ELR (cell line): ENCODE measurements at regions not wholly inside any gene's neighbourhood (a gene's known extent, or its start where the extent isn't known, plus 50 kb on each side); places are given as distances from the start of the nearest gene placed in this dataset.
A peak's percentile ranks its signal among the peaks of the same experiment; 100 is the strongest.
"Not testable (repeated sequence)": the region's sequence is repeated elsewhere in the genome, so short reads cannot be mapped to it uniquely, and the experiment has no call there.

Source experiments
- DNase-seq: peaks from one replicate; pipeline ENCODE4 v3.0.0-alpha.2; 2015; ENCODE audit warnings: low read depth

DNA sequence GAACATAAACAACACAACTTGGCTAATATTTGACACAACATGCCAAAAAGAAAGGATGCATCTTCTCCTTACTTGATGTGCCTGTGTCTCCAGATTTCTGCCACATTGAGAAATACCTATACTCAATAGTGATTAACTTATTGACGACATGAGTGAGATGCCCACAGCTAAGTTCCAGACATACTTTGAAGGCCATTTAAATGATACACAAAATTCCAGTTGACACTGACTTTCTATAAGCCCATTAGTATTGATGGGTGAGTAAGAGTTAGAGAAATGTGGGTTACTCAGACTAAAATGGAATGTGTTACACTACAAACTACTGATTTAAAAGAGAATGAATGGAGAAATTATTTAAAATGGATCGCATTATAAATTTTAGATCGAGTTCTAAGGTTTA, 838.2 kb upstream of the MGAT4C start:
- DNase-seq, result peak; percentile 63

DNA sequence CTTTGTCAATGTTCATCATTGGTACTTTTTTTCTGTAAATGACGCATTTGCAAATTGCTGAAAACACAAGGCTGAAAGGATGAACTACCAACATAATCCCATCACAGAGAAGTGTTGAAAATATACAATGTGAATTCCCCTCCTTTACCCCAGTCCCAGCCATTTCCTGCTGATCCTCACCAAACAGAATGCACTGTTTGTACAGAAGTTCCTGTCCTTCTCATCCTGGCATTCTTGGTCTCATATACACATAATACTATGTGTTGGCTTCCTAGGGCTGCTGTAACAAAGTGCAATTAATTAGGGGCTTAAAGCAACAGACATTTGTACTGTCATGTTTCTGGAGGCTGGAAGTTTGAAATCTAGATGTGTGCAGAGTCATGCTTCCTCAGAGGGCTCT, 836.2 kb upstream of the MGAT4C start:
- DNase-seq, result no peak

DNA sequence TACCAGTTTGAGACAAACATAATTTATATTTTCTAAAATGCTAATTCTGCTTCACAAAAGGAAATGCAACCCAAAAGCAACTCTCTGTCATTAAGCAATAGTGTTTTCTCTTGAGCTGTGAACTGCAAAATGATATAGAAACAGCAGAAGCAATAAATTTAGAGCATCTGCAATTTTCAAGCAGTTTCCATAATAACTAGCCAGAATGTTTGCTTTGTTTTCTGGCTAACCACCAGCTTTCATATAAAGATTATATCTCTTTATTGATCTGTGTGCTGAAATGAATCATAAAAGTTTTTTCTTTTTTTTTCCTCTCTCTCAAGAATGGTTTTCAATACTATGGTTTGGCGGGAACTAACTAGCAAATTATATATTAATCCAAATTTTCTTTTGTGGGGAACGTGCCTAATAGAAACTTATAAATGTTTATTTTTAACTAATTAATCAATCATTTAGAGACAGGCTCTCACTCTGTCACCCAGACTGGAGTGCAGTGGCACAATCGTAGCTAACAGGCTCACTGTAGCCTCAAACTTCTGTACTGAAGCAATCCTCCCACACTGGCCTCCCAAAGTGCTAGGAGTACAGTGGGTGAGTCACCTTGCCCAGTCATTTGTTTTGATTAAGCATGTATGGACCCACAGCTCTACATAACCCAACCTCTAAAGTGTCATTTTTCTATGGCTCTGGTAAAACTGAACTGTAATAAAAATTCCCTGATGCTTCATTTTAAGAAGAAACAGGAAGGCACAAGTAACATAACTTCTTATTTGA, 830.1 kb upstream of the MGAT4C start:
- peak; percentile 55 for DNase-seq

DNA sequence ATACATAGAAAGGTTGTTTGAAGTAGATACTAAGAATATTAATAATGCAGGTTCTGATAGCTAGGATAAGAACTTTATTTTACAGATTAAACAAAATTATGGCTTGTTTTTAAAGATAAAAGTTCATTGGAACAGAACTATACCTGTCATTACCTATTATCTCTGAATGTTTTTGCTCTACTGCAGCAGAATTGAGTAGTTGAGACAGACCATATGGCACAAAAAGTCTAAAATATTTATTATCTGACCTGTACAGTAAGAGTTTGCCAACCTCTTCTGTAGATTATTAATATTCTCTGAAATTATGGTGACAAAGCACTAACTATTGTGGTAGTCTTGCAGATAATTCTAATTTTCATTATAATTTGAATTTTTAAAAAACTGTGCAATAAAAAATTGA, 829.1 kb upstream of the MGAT4C start:
- no peak for DNase-seq

DNA sequence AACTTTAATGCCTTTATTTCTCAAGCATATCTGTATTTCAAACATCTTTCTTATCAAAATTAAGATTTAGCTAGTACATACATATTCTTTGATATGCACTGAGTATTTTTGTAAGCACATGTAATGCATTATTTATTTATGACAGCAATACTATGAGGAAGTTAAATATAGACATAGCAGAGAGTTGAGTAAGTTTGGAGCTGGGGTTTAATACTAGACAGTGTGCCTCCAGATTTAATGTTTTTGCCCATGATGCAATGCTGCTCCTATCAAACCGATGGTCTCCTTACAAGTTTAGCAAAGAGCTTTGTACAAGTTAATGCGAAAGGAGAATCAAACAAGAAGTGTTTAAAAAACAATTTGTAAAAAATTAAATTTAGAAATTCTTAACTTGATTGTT, 826.6 kb upstream of the MGAT4C start:
- no peak for DNase-seq

DNA sequence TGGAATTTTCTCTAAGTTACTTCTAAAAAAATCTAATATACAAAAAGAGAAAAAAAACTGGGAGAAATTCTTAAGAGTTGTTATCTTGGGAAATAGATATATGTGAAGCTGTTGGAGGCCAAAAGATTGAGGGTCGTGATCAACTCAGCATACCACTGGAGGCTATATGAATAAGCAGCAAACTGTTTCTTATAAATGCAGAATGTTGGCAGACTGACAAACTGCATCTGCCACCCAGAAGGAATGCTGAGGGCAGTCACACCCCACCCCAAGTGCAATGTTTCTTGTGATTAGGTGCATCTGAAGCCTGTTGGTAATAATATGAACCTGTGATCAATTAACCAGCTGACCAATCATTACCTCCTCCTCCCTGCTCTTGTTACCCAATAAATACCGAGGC, 818.6 kb upstream of the MGAT4C start:
- peak; percentile 9 for DNase-seq

DNA sequence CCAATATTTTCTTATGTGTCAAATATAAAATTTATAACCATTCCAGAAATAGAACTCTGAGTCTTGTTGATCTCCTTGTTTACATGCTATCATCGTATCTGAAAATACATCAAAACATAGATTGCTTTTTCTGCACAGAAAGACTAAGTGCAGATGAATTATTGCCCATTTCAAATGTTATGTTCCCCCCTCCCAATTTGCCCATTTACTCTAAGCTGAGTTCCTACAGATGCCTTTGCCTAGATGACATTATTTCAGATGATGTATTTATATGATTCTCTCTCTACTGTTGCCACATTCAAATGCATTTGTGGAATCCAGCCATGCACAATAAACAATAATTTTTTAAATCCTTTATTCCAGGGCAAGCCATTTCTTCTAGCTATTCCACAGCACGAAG, 810.1 kb upstream of the MGAT4C start:
- DNase-seq, result no peak

DNA sequence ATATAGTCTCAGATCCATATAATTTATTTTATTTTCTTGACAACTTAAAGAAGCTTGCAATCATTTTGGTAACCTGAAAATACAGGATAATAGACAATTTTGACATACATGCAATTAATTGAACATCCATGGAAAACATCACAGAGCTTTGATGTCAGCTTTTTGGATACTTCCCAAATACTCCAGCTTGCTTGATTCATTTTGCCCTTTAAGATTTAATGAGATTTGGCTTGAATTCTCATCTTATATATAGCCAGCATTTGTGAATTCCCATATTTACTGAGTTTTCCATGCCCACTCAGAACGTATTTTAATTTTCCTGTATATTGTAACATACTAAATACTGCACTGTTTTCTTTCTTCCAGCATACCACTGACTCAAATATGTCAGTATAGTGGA, 803.0 kb upstream of the MGAT4C start:
- no peak for DNase-seq

DNA sequence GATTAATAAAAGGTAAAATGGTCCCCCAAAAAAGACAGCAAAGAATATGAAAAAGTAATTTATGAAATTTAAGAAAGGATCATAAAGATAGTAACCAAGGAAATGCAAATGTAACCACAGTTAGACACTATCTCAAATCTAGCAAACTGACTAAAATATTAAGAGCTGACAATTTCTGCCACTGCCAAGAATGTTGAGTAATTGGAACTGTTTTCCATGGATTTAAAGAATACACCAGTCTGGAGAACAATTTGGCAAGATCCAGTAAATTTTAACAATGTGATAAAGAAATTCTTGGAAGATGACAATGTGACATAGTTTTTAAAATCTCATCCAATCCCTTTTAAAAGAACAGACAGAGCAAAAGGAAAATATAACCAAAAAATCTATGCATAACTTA, 798.0 kb upstream of the MGAT4C start:
- DNase-seq, result no peak

DNA sequence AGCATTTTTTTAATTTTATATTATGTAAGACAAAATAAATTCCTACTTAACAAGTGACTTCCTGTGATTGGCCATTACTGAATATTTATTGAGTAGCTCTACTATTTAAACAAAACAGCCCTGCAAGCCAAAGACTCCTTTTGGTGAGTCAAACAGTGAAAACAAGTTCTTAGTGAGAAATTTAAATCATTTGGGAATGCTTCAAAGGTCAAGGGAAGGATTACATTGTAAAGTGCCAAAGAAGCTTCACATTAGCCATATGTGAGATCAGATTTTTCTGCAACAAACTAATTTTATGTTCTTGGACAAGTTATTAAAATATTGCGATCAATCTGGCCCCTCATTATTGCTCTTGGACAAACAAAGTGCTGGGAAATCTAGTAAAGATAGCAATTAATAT, 795.4 kb upstream of the MGAT4C start:
- DNase-seq, result no peak

DNA sequence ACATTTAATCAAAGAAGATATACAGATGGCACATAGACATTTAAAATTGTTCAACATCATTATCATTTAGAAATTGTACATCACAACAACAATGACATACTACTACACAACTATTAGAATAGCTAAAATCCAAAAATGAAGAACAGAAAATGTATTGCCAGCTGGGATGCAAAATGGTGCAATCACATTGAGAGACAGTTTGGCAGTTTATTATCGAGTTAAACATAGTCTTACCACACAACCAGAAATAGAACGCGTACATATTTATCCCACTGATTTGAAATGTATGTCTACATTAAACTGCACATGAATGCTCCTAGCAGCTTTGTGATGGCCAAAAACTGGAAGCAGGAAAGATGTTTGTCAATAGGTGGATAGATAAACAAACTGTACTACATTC, 791.5 kb upstream of the MGAT4C start:
- DNase-seq, result no peak

DNA sequence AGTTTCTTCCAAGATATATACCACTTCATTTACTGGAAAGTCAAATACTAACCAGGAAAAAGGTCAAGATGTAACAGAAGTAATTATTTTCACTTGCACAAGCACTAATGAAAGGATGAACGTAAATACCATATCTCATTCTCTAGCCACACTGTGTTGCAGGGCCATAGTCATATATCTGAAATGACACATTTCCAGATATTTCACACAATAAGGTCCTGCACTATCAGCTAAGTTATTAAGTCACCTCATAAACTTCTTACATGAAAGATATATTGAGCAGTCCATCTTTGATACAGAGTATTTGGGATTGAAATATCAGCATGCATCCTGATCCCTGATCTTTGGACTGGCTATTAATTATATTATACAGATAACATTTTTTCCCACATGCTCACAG, 783.3 kb upstream of the MGAT4C start:
- no peak for DNase-seq

DNA sequence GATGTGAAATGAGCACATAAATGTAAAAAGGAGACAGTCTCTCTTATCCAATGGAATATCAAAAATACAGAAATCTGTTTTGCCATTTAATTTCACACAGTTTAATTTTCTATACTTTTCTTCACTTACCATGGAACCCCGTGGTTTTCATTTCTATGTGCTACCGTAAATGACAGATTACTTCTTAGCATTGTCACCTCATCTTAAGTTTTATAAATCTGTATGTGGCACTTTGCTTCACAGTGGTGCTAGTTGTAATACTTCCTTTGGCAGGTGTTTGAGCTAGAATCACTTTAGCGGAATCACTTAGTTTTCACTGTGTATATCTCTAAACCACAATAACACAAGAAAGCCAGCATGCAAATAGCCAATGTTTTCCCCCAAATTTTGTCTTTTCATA, 781.9 kb upstream of the MGAT4C start:
- DNase-seq, result no peak

DNA sequence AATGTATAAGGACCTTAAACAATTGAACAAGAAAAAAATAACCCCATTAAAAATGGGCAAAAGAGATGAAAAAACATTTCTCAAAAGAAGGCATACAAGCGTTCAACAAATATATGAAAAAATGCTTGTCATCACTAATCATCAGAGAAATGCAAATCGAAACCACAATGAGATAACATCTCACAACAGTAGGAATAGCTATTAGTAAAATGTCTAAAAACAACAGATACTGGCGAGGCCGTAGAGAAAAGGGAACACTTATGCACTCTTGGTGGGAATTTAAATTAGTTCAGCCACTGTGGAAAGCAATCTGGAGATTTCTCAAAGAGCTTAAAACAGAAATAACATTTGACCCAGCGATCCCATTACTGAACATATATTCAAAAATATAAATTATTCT, 769.8 kb upstream of the MGAT4C start:
- peak; percentile 19 for DNase-seq

DNA sequence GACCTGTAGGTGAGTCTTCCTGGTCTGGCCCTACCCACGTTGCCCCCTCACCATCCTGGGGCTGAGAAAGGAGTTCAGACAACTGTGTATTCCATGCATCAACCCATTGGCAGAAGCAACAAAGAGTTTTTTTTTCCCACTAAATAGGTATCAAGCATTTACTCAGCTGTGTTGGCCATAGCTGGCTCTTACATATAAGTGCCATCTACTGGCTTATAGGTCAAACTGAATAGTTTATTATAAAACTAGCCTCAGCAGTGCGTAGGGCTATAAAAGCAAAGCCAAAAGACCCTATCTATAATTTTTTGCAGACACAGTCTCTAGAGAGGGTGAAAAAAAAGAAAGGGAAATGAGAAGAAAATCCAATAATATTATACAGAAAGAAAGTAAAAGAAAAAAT, 765.2 kb upstream of the MGAT4C start:
- DNase-seq, result no peak

DNA sequence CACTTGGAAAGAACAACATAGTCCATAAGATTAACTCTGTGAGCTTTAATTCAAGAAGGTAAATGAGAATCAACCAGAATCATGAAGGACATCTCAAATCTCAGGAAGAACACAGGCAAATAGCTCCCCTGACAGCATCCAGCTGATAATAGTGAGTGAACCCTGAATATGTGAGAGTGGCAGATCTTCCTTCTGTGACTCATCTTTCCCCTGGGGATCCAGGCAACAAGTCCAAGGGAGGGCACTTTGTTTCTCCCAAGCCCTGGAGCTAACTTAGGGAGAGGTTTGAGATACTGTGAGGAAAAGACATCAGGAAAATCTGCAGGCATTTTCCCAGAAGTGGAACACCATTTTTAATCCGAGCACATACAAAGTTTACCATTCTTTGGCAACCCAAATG, 763.9 kb upstream of the MGAT4C start:
- DNase-seq, result peak; percentile 14

DNA sequence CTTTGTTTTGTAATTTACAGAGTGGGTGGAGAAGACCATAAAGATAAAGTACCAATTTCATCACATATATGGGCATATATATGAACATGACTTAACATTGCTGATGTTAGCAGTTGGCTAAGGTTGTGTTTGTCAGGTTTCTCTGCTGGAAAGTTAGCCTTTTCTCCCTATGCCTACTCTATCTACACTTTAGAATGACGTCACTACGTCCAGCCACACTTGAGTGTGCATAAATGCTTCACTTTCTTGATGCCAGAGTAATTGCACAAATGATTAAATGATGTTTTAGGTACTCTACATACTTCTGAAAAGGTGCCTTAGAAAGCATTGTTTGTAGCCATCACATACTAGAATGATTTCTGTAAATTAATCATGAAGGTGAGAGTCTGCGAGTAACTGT, 759.2 kb upstream of the MGAT4C start:
- DNase-seq, result no peak

DNA sequence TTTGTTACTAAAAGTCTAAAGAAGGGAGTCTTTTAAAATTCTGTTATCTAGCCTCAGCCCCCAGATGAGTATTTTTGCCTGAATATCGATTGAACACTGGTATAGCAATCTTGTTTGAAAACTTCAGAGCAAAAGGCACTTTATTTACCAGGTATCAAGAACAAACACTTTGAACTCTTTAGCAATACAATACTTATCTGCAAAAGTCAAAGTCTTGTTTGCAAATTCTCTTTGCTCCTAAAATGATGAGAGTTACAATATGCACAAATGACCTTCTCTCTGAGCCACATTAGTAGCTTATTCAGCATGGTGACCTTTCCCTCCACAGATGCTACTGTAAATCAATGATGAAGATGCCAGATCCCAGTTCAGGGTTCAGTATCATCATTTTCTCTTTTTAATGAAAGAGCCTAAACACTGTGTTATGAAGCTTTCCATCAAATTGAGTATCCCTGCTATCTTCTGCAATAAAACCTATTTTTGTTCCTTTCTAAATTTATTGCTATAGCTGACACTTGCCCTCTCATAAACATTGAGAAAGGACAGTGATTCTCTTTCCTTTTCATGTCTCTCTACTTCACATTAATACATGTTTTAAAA, 752.7 kb upstream of the MGAT4C start:
- DNase-seq, result no peak

DNA sequence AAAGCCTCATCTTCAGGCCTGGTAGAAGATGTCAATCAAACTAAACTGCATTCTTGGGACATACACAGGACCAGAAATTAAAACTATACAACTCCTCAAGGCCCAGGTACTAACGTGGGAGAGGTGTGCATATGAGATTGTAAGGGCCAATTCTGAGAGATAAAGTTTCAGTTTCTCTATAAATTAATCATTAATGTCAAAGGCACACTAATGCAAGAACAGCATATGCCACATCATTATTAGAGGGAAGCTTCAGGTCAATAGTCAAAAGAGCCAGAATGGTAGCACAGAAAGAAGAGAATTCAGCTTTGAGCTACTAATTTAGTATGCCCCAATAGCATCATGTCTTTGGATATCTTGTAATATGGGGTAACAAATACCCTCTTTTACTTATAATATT, 744.9 kb upstream of the MGAT4C start:
- DNase-seq, result no peak

DNA sequence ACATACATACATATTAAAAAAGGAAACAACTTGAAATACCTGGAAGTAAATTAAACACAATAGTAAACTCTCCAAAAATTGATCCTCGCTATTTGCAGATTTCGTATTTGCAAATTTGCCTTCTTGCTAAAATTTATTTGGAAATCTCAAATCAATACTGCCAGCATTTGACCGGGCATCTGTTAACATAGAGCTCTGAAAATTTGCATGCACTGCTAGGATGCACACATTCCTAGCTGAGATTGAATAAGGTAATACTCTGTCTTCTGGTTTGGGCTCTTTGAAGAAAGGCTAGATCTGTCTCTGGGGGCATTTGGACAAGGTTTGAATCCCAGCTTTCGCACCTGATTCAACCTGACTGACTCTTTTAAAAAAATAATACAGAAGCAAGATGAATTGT, 729.1 kb upstream of the MGAT4C start:
- DNase-seq, result no peak

DNA sequence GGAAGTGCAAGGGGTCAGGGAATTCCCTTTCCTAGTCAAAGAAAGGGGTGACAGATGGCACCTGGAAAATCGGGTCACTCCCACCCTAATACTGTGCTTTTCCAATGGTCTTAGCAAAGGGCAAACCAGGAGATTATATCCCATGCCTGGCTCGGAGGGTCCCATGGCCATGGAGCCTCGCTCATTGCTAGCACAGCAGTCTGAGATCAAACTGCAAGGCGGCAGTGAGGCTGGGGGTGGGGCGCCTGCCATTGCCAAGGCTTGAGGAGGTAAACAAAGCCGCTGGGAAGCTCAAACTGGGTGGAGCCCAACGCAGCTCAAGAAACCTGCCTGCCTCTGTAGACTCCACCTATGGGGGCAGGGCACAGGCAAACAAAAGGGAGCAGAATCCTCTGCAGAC, 714.4 kb upstream of the MGAT4C start:
- DNase-seq, result not testable (repeated sequence)

DNA sequence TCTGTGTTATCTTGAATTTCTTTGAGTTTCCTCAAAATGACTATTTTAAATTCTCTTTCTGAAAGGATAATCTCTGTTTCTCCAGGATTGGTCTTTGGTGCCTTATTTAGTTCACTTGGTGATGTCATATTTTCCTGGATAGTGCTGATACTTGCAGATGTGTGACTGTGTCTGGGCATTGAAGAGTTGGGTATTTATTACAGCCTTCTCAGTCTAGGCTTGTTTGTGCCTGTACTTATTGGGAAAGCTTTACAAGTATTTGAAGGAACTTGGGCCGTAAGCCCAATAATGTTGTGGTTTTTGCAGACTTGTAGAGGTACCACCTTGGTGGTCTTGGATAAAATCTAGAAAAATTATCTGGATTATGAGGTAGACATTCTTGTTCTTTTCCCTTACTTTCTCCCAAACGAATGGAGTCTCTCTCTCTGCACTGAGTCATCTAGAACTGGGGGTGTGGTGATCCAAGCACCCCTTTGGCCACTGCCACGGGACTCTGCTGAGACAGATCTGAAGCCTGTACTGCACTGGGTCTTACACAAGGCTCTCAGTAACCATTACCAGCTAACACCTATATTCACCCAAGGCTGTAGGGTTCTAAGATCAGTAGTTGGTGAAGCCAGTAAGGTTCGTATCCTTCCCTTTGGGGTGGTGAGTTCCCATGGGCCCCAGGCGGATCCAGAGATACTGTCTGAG, 703.7 kb upstream of the MGAT4C start:
- no peak for DNase-seq

DNA sequence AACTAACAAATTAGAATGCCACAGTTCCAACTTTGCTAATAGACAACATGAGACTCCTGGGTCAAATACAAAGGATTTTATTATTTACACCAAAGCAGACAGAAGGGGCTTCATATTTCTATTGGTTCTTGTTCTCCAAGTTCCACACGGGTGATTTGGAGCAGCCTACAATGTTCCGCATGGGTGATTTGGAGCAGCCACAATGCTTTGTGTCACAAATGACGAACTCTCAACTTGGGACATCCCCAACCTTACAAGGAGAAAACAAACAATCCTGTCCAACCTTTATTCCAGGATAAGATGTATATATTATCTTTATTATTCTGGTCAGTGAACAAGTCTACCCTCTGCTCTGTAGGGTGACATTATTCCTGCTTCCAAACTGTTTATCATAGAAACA, 694.3 kb upstream of the MGAT4C start:
- no peak for DNase-seq

DNA sequence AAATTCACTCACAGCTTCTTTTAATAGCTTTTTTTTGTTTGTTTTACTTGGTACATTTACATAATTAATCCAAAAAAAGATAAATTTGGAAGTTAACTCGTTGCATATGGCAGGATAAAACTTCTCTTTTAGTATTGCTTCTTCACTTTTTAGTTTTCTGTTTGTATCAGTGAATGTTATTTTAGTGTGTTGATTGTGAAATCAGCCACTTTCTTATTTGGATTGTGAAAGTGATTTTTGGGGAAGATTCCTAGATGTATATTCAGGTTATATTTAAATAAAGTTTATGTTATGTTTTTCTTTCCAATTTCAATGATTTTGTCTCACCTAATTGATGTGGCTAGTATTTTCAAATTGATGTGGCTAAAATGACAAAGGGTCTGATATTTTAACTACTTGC, 693.9 kb upstream of the MGAT4C start:
- DNase-seq, result no peak
